Subcutaneous abdominal adipose tissue (tissue), 5 donors: ENCODE measurements at regions not wholly inside any gene's neighbourhood (a gene's known extent, or its start where the extent isn't known, plus 50 kb on each side); places are given as distances from the start of the nearest gene placed in this dataset.

Source experiments
- H3K27ac ChIP-seq: one replicate; pipeline ENCODE4 v1.7.0; 2013; ENCODE audit warnings: low read depth, mild to moderate bottlenecking, inconsistent platforms, low read length, moderate library complexity
- H3K27me3 ChIP-seq, 5 donors: one replicate each; pipeline ENCODE4 v1.7.0; 2013; ENCODE audit warnings: low read length in 5 of 5, inconsistent platforms in 1 of 5; ENCODE audit not compliant: control insufficient read depth in 5 of 5, insufficient read depth in 4 of 5
- H3K36me3 ChIP-seq, 5 donors: one replicate each; pipeline ENCODE4 v1.7.0; 2013; ENCODE audit warnings: low read length in 5 of 5; ENCODE audit not compliant: control insufficient read depth in 5 of 5, insufficient read depth in 5 of 5
- H3K4me1 ChIP-seq, 5 donors: one replicate each; pipeline ENCODE4 v1.7.0; 2013; ENCODE audit warnings: low read length in 5 of 5, mild to moderate bottlenecking in 3 of 5, moderate library complexity in 1 of 5; ENCODE audit not compliant: control insufficient read depth in 5 of 5, insufficient read depth in 5 of 5
- H3K4me3 ChIP-seq, 5 donors: one replicate each; pipeline ENCODE4 v1.7.0; 2013; ENCODE audit warnings: low read length in 5 of 5, low read depth in 1 of 5
- H3K9ac ChIP-seq, 5 donors: one replicate each; pipeline ENCODE4 v1.7.0; 2013; ENCODE audit warnings: low read length in 5 of 5, mild to moderate bottlenecking in 4 of 5, moderate library complexity in 3 of 5
- H3K9me3 ChIP-seq, 5 donors: one replicate each; pipeline ENCODE4 v1.7.0; 2013; ENCODE audit warnings: low read length in 5 of 5; ENCODE audit not compliant: control insufficient read depth in 5 of 5
- donor health status: healthy.
- donor health status: healthy.
- donor health status: healthy.
- donor health status: healthy.
- donor health status: healthy.

GRCh38 chr14:42802346-42802745, 1195.7 kb downstream of the LRFN5 start:
- no peaks in the 10 kb centered on the region for H3K36me3 ChIP-seq
- no peaks in the 10 kb centered on the region for H3K27me3 ChIP-seq
- no peak overlapping the region for H3K27ac ChIP-seq
- H3K9ac ChIP-seq = no peak overlapping the region
- no peaks in the 10 kb centered on the region for H3K4me1 ChIP-seq
- no peak overlapping the region for H3K4me3 ChIP-seq
- H3K9me3 ChIP-seq = peaks cover 0 to 5% (median 0%) of the 10 kb centered on the region in 5 donors

- H3K27me3 ChIP-seq = no peaks in the 10 kb centered on the region
- H3K9me3 ChIP-seq = no peaks in the 10 kb centered on the region
- no peak overlapping the region for H3K27ac ChIP-seq
- no peaks in the 10 kb centered on the region for H3K4me1 ChIP-seq
- no peak overlapping the region for H3K4me3 ChIP-seq
- no peak overlapping the region for H3K9ac ChIP-seq
- no peaks in the 10 kb centered on the region for H3K36me3 ChIP-seq
Measured at GRCh38 chr14:42792166-42792565, 1185.5 kb downstream of the LRFN5 start.

GRCh38 chr14:42782754-42783153, 1176.1 kb downstream of the LRFN5 start:
- Histone ChIP-seq H3K4me1 (no peaks in the 10 kb centered on the region), H3K27me3 (no peaks in the 10 kb centered on the region), H3K27ac (no peak overlapping the region), H3K9me3 (peaks cover 0 to 22% (median 12%) of the 10 kb centered on the region in 5 donors), H3K4me3 (no peak overlapping the region), H3K36me3 (no peaks in the 10 kb centered on the region), H3K9ac (no peak overlapping the region)

GRCh38 chr14:42778984-42779383, 1172.3 kb downstream of the LRFN5 start:
- Histone ChIP-seq H3K36me3 (no peaks in the 10 kb centered on the region), H3K4me3 (no peak overlapping the region), H3K27me3 (no peaks in the 10 kb centered on the region), H3K9me3 (peaks cover 0 to 2% (median 0%) of the 10 kb centered on the region in 5 donors), H3K4me1 (no peaks in the 10 kb centered on the region), H3K9ac (no peak overlapping the region), H3K27ac (no peak overlapping the region)

GRCh38 chr14:42750771-42751170, 1144.1 kb downstream of the LRFN5 start:
- H3K4me1 ChIP-seq = no peaks in the 10 kb centered on the region

GRCh38 chr14:42742084-42742483, 1135.4 kb downstream of the LRFN5 start:
- Histone ChIP-seq H3K36me3 (no peaks in the 10 kb centered on the region), H3K4me3 (no peak overlapping the region), H3K4me1 (no peaks in the 10 kb centered on the region), H3K9ac (no peak overlapping the region), H3K27me3 (no peaks in the 10 kb centered on the region), H3K27ac (no peak overlapping the region), H3K9me3 (peaks cover 0 to 3% (median 0%) of the 10 kb centered on the region in 5 donors)

More at GRCh38 chr14:42750771-42751170, 1144.1 kb downstream of the LRFN5 start:
- Histone ChIP-seq H3K36me3 (no peaks in the 10 kb centered on the region), H3K9me3 (no peaks in the 10 kb centered on the region), H3K27me3 (no peaks in the 10 kb centered on the region), H3K27ac (no peak overlapping the region), H3K4me3 (no peak overlapping the region), H3K9ac (no peak overlapping the region)

GRCh38 chr14:42736408-42736807, 1129.7 kb downstream of the LRFN5 start:
- Histone ChIP-seq H3K4me3 (no peak overlapping the region), H3K9me3 (peaks cover 0 to 3% (median 0%) of the 10 kb centered on the region in 5 donors), H3K27me3 (no peaks in the 10 kb centered on the region), H3K4me1 (no peaks in the 10 kb centered on the region), H3K36me3 (no peaks in the 10 kb centered on the region), H3K9ac (no peak overlapping the region), H3K27ac (no peak overlapping the region)

- H3K9me3 ChIP-seq = peaks cover 0 to 3% (median 0%) of the 10 kb centered on the region in 5 donors
- no peaks in the 10 kb centered on the region for H3K4me1 ChIP-seq
- H3K27me3 ChIP-seq = no peaks in the 10 kb centered on the region
- H3K9ac ChIP-seq = no peak overlapping the region
- no peak overlapping the region for H3K27ac ChIP-seq
- no peak overlapping the region for H3K4me3 ChIP-seq
- no peaks in the 10 kb centered on the region for H3K36me3 ChIP-seq
Measured at GRCh38 chr14:42734041-42734440, 1127.4 kb downstream of the LRFN5 start.

- H3K4me1 ChIP-seq = no peaks in the 10 kb centered on the region
- no peak overlapping the region for H3K4me3 ChIP-seq
- H3K9me3 ChIP-seq = peaks cover 0 to 2% (median 0%) of the 10 kb centered on the region in 5 donors
- H3K27me3 ChIP-seq = no peaks in the 10 kb centered on the region
- H3K36me3 ChIP-seq = no peaks in the 10 kb centered on the region
- no peak overlapping the region for H3K27ac ChIP-seq
- H3K9ac ChIP-seq = no peak overlapping the region
Measured at GRCh38 chr14:42732005-42732404, 1125.3 kb downstream of the LRFN5 start.

- Histone ChIP-seq H3K9me3 (peaks cover 0 to 2% (median 0%) of the 10 kb centered on the region in 5 donors), H3K36me3 (no peaks in the 10 kb centered on the region), H3K4me3 (no peak overlapping the region), H3K4me1 (no peaks in the 10 kb centered on the region), H3K27me3 (no peaks in the 10 kb centered on the region), H3K9ac (no peak overlapping the region), H3K27ac (no peak overlapping the region)
Measured at GRCh38 chr14:42731480-42731879, 1124.8 kb downstream of the LRFN5 start.

GRCh38 chr14:42729681-42730080, 1123.0 kb downstream of the LRFN5 start:
- Histone ChIP-seq H3K9me3 (no peaks in the 10 kb centered on the region), H3K4me1 (no peaks in the 10 kb centered on the region), H3K4me3 (no peak overlapping the region), H3K9ac (no peak overlapping the region), H3K27me3 (no peaks in the 10 kb centered on the region), H3K36me3 (no peaks in the 10 kb centered on the region), H3K27ac (no peak overlapping the region)
